Fibroblast of upper back skin (primary cell): ENCODE measurements at regions not wholly inside any gene's neighbourhood (a gene's known extent, or its start where the extent isn't known, plus 50 kb on each side); places are given as distances from the start of the nearest gene placed in this dataset.
"Not testable (repeated sequence)": the region's sequence is repeated elsewhere in the genome, so short reads cannot be mapped to it uniquely, and the experiment has no call there.

ENCODE experiments used
- DNase-seq: peaks from one replicate; pipeline ENCODE4 v3.0.0-alpha.2; 2013

DNA sequence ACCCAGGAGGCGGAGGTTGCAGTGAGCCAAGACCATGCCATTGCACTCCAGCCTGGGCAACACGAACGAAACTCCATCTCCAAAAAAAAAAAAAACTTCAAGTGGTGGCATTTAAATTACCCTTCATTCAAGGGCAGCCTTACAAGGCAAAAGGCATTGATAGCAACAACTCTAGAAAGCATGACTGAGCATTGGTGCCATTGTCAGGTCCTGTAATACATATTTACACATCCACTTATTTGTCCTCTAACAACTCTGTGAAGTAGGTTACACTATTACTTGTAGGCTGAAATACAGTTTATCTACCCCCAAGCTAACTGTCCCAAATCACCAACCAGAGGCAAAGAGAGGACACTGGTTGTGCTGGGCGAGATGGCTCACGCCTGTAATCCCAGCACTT, 52.7 kb upstream of the LARP1 start:
- DNase-seq = no peak

DNA sequence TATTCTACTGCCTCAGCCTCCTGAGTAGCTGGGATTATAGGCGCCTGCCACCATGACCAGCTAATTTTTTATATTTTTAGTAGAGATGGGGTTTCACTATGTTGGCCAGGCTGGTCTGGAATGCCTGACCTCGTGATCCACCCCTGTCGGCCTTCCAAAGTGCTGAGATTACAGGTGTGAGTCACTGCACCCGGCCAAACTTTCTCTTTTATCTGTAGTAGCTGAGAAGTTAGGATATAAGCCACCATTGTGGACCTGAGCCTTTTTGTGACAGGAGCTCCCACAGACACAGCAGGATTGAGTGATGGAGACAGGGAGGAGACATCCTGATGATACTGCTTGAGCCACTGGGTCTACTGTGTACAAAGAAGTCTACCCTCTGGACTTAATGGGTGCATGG, 53.5 kb upstream of the LARP1 start:
- DNase-seq = not testable (repeated sequence)

DNA sequence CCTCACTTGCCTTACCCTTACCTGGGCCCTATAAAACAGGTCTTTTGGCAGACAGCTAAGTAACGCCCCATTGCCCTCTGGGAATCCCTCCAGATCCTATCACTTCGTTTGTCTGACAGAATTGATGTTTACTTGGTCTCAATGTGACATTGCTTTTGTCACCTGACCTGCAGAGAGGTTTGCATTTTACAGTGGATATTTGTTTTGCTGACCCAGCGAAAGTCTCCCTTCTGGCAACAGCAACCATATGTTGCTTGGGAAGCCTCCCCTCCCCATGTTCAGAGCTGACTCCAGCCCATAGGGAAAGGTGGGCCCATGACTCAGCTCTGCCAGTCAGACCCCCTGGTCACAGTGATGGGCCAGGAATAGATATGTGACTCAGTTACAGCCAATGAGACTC, 54.0 kb upstream of the LARP1 start:
- DNase-seq = no peak

- not testable (repeated sequence) for DNase-seq
These were observed 54.8 kb upstream of the LARP1 start for GRCh38 chr5:154700289-154700928.

DNA sequence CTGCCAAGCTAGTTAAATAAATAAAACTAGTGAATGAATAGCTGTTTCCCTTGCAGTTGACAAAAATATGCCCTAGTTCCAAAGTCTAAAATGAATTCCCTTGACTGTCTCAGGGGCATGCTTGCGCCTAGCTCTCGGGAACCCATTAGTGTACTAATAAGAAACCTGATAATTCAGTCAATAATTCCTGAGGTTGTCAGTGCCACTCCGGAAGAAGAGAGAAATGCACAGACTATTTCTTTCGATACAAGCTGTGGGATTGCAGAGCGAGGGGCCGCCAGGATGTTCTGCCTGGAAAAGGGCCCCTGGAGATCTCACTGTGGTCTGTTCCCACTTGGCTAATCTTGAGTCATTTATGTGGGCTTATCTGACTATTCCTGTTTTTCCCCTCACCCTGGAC, 56.4 kb upstream of the LARP1 start:
- DNase-seq = peak; percentile 43

GRCh38 chr5:154697371-154697770, 57.8 kb upstream of the LARP1 start:
- peak; percentile 70 for DNase-seq

- no peak for DNase-seq
These were observed 58.3 kb upstream of the LARP1 start for GRCh38 chr5:154696891-154697290.

GRCh38 chr5:154694159-154694558, 61.0 kb upstream of the LARP1 start:
- no peak for DNase-seq

DNA sequence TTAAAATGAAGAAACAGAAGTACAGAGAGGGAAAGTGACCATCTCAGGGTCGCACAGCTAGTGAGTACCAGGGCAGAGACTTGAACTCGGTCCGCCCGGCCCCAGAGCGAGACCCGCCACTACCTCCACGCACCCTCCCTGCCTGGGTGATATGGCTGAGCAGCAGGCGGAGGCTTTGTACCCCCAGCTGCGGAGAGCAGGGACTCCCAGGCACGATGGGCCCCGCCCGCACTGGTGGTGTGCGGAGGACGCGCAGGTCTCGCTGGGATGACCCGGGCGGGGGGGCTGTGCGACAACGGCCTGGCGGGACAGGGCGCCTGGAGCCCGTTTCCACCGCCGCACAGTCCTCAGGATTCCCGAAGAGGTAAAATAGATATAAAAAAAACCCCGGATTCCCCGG, 64.7 kb upstream of the LARP1 start:
- no peak for DNase-seq

DNA sequence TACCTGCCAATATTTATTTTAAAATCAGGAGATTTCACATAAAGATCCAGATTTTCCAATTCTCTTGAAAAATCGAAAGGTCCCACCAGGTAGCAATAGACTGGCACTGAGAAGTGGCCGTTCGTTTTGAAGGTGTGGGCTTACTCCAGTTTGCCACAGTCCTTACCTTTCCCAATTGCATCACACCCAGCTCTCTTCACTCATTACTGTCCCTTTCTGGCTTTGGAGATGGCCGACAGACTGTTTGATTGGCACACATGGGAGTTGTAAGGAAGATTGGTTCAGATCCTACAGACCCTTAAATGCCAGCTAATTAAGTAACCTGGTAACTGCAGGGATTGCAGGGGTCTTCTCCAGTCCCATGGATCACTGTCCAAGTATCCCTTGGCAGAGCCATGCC, 68.7 kb upstream of the LARP1 start:
- DNase-seq = no peak

DNA sequence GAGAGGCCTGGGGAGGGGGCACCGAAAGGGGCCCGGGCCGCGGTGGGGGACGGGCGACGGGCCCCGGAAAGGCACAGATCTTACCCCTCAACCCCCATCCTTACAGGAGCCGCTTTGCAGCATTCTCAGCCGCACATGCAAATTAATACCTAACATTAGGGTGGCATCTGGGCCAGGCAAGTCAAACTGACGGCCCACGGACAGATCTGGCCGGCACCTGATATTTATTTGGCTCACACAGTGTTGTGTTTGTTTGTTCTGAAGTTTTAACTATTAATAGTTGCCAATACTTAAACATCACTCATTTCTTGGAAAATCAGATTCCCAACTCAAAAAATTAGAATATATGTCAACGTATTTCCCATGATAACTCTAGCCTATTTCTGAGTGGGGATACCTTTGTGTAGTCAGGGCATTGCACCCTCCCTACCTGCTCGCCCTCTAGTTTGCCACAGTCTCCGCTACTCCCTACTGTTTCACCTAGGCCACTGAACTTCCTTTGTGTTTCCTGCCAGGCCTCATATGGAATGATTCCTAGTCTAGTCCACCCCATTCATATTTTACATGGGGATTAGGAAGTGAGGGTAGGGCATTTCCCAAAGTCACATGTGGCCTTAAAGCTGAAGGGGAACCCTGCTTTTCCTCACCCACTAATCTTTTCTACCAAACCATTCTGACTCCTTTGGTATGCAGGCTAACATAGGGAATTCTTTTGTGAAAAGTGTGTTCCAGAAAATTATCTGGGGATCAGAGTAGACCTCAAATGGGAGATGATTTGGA, 71.9 kb upstream of the LARP1 start:
- no peak for DNase-seq

GRCh38 chr5:154679501-154679900, 75.7 kb upstream of the LARP1 start:
- DNase-seq = no peak

GRCh38 chr5:154677921-154678320, 77.3 kb upstream of the LARP1 start:
- no peak for DNase-seq

- no peak for DNase-seq
These were observed 78.7 kb upstream of the LARP1 start for GRCh38 chr5:154676508-154676907.

GRCh38 chr5:154674029-154674428, 81.1 kb upstream of the LARP1 start:
- no peak for DNase-seq

- DNase-seq = no peak
These were observed 81.7 kb upstream of the LARP1 start for GRCh38 chr5:154673506-154673905.

- not testable (repeated sequence) for DNase-seq
These were observed 85.3 kb upstream of the LARP1 start for GRCh38 chr5:154669913-154670312.

- no peak for DNase-seq
These were observed 85.8 kb upstream of the LARP1 start for GRCh38 chr5:154669402-154669801.

GRCh38 chr5:154664869-154665268, 90.3 kb upstream of the LARP1 start:
- DNase-seq = no peak

DNA sequence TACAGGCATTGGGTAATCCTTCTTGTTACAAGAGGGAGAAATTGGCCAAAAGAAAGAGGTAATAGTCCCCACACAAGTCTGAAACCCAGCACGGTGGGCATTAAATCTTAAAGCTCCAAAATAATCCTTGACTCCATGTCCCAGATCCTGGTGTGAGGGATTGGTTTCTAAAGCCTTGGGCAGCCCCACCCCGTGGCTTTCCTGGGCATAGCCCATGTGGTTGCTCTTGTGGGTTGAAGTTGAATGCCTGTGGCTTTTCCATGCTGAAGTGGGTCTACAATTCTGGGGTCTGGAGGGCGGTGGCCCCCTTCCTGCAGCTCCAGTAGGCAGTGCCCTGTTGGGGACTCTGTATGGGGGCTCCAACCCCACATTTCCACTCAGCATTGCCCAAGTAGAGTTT, 91.8 kb upstream of the LARP1 start:
- no peak for DNase-seq

DNA sequence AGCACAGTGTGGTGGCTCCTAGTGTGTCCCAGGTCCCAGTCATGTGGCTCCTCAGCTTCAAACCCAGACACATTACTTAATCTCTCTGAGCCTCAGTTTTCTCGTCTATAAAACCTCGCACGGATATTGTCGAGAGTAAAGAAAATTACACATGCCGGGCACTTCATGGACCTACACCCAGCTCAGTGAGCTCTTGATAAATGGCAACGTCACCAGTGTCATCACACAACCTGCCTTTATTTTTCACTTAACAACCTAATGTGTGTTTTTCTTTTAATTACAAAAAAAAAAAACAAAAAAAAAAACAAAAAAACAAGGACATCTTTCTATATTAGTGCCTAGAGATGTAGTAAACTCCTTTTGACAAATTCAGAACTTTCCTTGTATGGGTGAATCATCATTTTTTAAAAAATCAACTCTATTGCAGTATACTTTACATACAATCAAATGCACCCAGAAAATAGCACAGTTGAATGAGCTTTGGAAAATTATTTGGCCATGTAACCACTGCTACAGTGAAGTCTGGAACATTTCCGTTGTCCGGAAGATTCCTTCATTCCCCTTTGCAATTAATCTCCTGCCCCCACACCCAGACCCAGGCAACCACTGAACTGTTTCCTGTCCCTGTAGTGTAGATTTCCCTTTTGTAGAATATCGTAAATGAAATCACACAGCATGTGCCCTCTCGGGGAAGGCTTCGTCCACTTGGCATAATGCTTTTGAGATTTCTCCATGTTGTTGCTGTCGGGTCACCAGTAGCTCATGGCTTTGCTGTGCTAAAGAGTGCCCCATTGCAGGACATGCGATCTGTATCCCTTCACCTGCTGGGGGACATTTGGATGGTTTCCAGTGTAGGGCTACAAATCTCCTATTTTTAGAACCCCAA, 100.4 kb upstream of the LARP1 start:
- peak; percentile 42 for DNase-seq

- no peak for DNase-seq
These were observed 101.3 kb upstream of the LARP1 start for GRCh38 chr5:154653764-154654485.

DNA sequence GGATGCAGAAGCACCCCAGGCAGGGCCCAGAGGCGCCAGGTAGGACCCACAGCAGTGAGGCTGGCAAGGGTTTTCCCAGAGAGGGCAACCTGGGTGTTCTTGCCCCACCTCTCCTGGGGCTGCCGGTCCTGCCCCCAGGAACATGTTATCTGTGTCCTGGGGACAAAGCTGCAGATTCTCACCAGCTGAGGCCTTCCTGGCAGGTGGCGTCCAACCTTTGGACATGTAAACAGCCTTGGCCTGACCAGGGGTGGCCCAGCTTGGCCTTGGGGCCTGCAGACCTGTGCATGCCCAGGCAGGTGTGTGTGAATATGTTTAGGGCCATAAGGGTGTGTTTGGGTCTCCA, 101.8 kb upstream of the LARP1 start:
- no peak for DNase-seq
